ENCODE measurements at regions not wholly inside any gene's neighbourhood (a gene's known extent, or its start where the extent isn't known, plus 50 kb on each side); places are given as distances from the start of the nearest gene placed in this dataset.

- no peak for DNase-seq (ENCODE audit: low spot score)
Measured at GRCh38 chr3:178397202-178397601, 139.0 kb upstream of the KCNMB2 start.

DNA sequence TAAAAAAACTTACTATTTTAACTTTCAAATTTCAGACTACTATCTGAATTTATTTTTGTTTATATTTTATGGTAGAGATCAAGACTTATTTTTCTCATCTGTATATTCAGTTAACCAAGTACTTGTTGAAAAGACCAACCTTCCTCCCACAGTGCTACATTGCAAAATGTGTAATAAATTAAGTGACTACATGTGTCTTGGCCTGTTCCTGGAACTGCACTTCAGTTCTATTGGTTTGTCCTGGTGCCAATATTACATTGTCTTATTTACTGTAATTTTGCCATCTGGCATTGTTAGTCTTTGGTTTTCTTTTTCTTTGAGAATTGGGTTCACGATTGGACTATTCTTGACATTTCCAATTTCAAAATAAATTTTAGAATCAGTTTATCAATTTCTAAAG, 138.4 kb upstream of the KCNMB2 start:
- DNase-seq (ENCODE audit: low spot score), result no peak

GRCh38 chr3:178404961-178405360, 131.3 kb upstream of the KCNMB2 start:
- DNase-seq (ENCODE audit: low spot score), result no peak

DNA sequence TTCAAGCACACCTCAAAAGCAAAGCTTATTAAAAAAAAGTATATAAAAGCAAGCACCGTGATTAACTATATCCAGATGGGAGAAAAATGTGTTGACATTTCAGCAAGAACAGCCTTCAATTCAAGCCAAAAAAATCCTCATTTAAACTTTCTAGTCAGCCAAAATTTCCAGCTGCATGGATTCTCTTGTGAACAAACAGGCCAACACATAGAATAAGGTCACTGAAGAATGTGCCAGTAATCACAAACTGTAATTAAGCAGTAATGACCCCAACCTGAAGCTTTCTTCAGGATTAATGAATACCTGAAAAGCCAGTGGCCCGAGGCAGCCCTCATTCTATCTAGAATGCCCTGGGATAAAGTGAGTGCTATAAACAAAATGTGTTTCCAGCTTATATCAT, 130.7 kb upstream of the KCNMB2 start:
- DNase-seq (ENCODE audit: low spot score), result no peak

GRCh38 chr3:178406206-178406605, 130.0 kb upstream of the KCNMB2 start:
- DNase-seq (ENCODE audit: low spot score), result peak; percentile 20

GRCh38 chr3:178415384-178415783, 120.9 kb upstream of the KCNMB2 start:
- DNase-seq (ENCODE audit: low spot score), result no peak

DNA sequence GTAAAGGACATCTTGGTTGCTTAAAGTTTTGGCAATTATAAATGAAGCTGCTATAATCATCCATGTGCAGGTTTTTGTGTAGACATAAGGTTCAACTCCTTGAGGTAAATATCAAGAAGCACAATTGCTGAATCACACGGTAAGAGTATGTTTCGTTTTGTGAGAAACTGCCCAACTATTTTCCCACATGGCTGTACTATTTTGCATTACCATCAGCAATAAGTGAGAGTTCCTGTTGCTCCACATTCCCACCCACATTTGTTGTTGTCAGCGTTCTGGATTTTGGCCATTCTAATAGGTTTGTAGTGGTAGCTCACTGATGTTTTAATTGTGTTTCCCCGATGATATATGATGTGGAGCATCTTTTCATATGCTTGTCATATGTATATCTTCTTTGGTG, 118.5 kb upstream of the KCNMB2 start:
- no peak for DNase-seq (ENCODE audit: low spot score)

- peak; percentile 82 for DNase-seq (ENCODE audit: low spot score)
Measured at GRCh38 chr3:178419071-178419470, 117.2 kb upstream of the KCNMB2 start.

DNA sequence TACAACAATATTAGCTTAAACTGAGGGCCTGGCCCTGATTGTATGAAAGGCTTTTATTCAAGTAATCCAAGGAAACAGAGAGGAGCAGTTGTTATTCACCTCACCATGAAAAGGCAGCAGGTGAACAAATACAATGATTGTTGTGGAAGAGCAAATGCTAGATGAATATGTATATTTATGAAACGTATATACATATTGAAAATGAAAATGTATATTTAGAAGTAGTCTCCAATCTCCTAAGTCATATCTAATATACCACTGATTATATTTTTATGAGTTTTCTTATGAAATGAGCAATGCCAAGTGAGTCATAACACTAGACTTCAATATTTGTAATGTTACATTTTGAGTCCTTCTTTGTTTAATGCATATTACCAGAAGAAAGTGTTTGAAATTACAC, 116.2 kb upstream of the KCNMB2 start:
- no peak for DNase-seq (ENCODE audit: low spot score)

DNA sequence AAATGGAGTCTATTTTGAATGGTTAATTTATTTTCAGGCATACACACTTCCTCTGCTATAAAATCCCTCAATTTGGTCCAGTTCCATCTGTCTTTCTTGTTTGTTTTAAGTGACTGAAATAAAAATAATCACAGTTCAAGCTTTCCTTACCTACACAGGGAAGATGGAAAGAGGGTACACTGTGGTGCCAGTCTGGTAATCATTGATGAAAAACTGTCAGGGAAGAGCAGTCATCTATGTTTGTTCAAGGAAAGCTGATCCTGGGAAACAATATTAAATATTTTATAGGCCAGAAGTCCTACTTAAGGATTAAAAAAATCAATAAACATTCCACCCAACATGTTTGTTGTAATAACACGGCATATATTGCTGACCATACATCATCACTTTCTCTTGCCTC, 115.2 kb upstream of the KCNMB2 start:
- peak; percentile 55 for DNase-seq (ENCODE audit: low spot score)

- DNase-seq (ENCODE audit: low spot score), result no peak
Measured at GRCh38 chr3:178422406-178422805, 113.8 kb upstream of the KCNMB2 start.

DNA sequence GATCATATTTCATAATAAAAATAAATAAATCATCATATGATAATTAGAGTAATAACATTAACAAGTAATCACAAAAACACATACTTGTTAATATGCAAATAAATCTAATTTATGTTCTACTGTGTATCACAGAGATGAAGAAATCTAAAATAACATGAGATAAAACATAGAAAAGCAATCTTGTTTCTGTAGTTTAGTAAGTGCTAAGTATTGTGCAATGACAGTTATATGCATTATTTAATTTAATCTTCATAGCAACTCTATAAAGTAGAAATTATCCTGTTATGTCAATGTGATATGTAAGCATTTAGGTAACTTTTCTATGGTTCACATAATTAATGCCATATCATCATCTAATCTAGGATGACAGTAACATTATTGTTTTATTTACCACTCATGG, 108.2 kb upstream of the KCNMB2 start:
- no peak for DNase-seq (ENCODE audit: low spot score)

GRCh38 chr3:178434206-178434805, 101.9 kb upstream of the KCNMB2 start:
- DNase-seq (ENCODE audit: low spot score), result peak; percentile 11

DNA sequence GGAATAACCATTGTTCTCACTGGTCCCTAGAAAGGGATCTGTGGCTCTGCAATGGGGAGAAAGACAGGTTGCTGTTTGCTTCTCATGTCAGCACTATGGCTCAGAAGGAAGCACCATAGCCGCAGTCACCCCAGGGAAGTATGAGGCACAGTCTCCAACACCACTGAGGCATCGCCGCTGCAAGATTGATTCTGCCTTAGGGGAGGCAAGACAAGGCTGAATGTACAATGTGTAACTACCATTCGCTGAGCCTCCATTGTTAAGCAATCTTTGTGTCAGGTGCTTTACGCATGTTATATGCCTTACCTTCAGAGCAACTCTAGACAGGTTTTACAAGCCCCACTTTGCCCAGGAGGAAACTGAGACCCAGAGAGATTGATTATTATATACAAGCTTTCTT, 100.7 kb upstream of the KCNMB2 start:
- no peak for DNase-seq (ENCODE audit: low spot score)

GRCh38 chr3:178436773-178437172, 99.5 kb upstream of the KCNMB2 start:
- peak; percentile 39 for DNase-seq (ENCODE audit: low spot score)

- DNase-seq (ENCODE audit: low spot score), result no peak
Measured at GRCh38 chr3:178437236-178437635, 99.0 kb upstream of the KCNMB2 start.

DNA sequence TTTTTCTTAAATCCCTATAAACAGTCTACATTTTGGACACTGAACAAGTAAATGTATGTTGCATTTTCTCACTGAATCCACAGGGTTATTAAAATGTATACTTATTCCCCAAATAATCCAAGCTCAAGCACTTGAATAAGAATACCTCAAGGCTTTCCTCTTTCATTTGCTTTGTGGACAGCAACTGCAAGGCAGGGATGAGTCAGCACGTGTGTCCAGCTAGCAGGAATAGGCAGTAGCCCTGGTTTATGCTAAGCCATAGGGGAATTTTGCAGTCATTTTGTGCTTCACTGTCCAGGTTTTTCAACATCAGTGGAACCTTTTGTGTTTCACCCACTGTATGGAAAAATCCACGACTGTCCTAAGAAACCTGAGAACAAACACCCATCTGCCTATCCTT, 96.7 kb upstream of the KCNMB2 start:
- DNase-seq (ENCODE audit: low spot score), result peak; percentile 62

DNA sequence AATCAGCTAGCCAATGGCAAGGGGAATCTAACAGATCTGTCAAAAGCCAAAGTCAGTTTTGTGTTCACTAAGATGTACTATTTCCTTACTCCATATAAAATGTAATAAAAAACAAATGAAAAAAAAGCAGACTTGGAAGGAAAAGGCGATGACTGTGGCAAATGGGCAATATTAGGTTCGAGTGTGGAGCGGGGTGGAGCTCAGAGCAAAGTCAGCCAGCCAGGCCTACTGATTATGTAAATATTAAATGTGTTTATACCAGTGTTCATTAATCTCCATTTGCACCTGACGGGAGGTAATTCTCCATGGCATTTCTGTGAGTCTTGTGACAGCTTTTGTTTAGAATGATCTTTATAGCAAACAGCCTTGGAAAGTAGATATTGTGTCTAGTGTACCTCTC, 96.2 kb upstream of the KCNMB2 start:
- no peak for DNase-seq (ENCODE audit: low spot score)

DNA sequence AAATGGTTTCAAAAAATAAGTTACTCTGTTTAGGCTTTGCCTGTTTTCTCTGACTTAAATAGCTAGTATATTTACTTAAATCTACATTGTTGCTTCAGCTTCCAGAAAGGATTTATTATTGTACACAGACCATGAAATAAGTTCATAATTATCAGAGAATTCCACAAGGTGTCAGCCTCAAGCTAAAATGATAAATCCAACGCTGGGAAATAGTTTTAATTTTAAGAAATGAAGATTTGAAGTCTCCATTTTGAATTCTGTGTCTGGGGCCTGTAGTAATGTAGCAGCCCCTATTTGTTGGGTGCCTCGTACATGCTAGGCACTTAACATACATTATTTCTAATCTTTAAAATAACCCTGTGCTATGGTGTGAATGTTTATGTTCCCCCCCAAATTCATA, 92.6 kb upstream of the KCNMB2 start:
- no peak for DNase-seq (ENCODE audit: low spot score)

- no peak for DNase-seq (ENCODE audit: low spot score)
Measured at GRCh38 chr3:178445139-178445538, 91.1 kb upstream of the KCNMB2 start.

DNA sequence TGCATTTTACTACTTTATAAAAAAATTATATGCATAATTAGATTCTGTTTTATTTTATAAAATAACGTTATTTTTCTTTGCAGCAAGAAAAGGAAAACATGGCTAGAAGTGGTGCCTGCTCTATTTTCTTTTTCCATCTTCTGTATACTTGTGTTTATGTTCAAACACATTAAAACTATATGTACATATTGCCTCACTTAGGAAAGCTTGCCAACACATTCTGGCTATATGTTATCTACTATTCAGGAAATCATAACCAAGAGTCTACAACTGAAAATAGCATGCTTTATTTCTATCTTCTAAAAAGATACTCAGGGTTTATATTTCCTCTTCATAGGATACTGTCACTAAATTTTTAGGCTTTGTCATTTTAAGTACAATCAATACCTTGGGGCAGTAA, 90.2 kb upstream of the KCNMB2 start:
- DNase-seq (ENCODE audit: low spot score), result no peak

DNA sequence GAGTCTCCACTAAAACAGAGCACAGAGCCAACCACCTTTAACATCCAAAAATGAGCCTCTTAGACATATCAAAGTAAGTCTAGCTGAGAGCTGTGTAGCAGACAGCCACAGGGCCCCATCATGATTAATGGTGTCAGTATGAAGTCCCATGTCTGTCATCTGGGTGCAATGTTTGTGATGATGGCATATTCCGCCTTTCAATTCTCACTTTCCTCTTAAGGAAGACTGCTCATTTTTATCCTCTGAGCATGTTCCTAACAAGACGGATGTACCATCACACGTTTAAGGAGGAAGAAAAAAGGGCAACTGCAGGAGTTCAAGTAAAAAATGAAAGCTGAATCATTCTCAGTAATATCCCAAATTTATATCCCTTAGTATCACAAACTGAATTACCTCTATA, 85.8 kb upstream of the KCNMB2 start:
- no peak for DNase-seq (ENCODE audit: low spot score)

DNA sequence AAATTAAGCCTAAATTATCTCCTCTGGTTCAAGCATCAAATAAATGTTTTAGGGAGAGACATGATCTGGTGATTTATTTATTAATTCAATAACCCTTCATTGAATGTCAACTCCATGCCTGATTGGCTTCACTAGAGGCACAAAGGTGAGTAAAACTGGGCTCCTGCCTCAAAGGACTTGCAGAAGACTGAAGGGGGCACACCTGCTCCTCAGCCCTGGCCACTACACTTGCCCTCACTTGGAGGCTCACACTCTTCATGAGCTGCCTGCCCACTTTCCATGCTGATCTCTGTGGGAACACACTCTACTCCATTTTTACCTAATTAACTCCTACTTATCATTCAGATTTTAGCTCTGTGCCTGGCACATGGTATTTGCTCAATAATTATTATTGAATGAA, 84.4 kb upstream of the KCNMB2 start:
- DNase-seq (ENCODE audit: low spot score), result no peak

DNA sequence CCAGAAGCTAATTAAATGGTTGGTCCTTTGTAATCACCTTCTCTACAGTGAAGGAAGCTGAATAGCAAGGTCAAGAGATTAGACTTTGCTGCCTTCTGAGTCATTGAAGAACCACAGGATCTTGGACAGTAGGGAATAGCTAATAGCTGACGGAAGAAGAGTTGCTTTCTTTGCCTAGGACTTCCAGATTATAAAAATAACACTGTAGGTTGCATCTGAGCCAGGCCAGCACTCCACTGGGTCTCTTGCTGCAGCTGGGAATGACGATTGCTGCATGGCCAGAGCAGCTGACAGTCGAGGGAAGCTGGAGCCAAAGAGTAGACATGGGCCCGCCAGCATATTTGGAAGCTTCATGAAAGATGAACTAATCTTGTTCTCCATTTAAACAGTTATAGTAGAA, 81.5 kb upstream of the KCNMB2 start:
- DNase-seq (ENCODE audit: low spot score), result peak; percentile 53

- no peak for DNase-seq (ENCODE audit: low spot score)
Measured at GRCh38 chr3:178455226-178455625, 81.0 kb upstream of the KCNMB2 start.
